ENCODE measurements at regions not wholly inside any gene's neighbourhood (a gene's known extent, or its start where the extent isn't known, plus 50 kb on each side); places are given as distances from the start of the nearest gene placed in this dataset.

DNA sequence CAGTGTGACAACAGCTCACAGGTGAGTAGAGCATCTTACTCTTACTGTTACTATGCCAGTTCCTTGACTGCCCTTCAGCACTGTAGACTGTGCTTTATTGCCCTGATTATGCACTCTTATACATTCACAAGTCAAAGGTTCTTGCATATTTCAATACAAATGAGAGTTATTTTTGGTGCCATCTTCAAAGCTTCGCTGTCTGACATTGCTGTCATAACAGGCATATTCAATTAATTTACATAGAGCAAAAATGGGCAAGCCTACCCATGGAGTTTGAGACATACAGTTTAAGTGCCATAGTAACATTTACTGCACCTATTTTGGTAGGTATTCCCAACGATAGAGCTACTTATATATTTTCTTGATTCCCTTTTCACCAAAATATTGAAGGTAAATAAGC lies 107.5 kb upstream of the CNTN1 start:
- H3K9me3 ChIP-seq (ENCODE audit: control insufficient read depth, low read depth, low read length) = peaks cover 16% of the 10 kb centered on the region
- DNase-seq = no peak
- no peak overlapping the region for H2BK20ac ChIP-seq (ENCODE audit: low read depth, low read length, poor library complexity, severe bottlenecking)
- no peak overlapping the region for H3K14ac ChIP-seq (ENCODE audit: insufficient read depth, low read length)
- H3K4me3 Mint-ChIP-seq = no peak overlapping the region
- no peak overlapping the region for H2BK12ac ChIP-seq (ENCODE audit: insufficient read length, low read depth, low read length)
- peaks cover 2% of the 10 kb centered on the region; the same call in 1 of the 2 replicates for H3K27me3 Mint-ChIP-seq (ENCODE audit: low read depth)
- no peak overlapping the region for H4K5ac ChIP-seq (ENCODE audit: insufficient read length, low read depth, low read length)
- peaks cover 41% of the 10 kb centered on the region in 2 experiments for H3K9me3 Mint-ChIP-seq
- no peaks in the 10 kb centered on the region for H4K20me1 ChIP-seq (ENCODE audit: control insufficient read depth, insufficient read depth, insufficient read length)
- TF ChIP-seq, protein P1, sequence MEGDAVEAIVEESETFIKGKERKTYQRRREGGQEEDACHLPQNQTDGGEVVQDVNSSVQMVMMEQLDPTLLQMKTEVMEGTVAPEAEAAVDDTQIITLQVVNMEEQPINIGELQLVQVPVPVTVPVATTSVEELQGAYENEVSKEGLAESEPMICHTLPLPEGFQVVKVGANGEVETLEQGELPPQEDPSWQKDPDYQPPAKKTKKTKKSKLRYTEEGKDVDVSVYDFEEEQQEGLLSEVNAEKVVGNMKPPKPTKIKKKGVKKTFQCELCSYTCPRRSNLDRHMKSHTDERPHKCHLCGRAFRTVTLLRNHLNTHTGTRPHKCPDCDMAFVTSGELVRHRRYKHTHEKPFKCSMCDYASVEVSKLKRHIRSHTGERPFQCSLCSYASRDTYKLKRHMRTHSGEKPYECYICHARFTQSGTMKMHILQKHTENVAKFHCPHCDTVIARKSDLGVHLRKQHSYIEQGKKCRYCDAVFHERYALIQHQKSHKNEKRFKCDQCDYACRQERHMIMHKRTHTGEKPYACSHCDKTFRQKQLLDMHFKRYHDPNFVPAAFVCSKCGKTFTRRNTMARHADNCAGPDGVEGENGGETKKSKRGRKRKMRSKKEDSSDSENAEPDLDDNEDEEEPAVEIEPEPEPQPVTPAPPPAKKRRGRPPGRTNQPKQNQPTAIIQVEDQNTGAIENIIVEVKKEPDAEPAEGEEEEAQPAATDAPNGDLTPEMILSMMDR (conservative IDR thresholded peaks at IDR 0.05) = no peak
- H3K27ac ChIP-seq (ENCODE audit: insufficient read length, low read depth, low read length) = no peak overlapping the region
- no peaks in the 10 kb centered on the region for H3K79me1 ChIP-seq (ENCODE audit: insufficient read depth, low read depth, low read length, poor library complexity, severe bottlenecking)
- no CpG with 5 or more reads among the region's 2 CpGs for WGBS (ENCODE audit: extremely low coverage, insufficient read length, low lambda C conversion rate)
- no peak overlapping the region for H2BK15ac ChIP-seq (ENCODE audit: low read depth, low read length)
- no peak overlapping the region for H3K23ac ChIP-seq (ENCODE audit: insufficient read length, low read depth, low read length)
- no peak overlapping the region for H2AK5ac ChIP-seq (ENCODE audit: insufficient read length, low read length)
- no peak overlapping the region for H3K4me2 ChIP-seq (ENCODE audit: insufficient read depth, insufficient read length, low read length)
- H3K27me3 ChIP-seq (ENCODE audit: insufficient read depth, low read length) = no peaks in the 10 kb centered on the region
- no peak overlapping the region for H3K56ac ChIP-seq (ENCODE audit: insufficient read length, low read depth, low read length)
- no peak overlapping the region for H4K8ac ChIP-seq (replicated peaks; ENCODE audit: insufficient read length, low read depth, low read length)
- H3K18ac ChIP-seq (ENCODE audit: insufficient read length, low read depth, low read length) = no peak overlapping the region
- H3K36me3 Mint-ChIP-seq (ENCODE audit: insufficient read depth in 1 of 3, low read depth in 3 of 3) = peaks cover 14 to 34% (median 26%) of the 10 kb centered on the region in 3 experiments
- no peak overlapping the region for H2AFZ ChIP-seq (ENCODE audit: low read length)
- no peak overlapping the region for H3K27ac Mint-ChIP-seq
- no peaks in the 10 kb centered on the region for H3K4me1 ChIP-seq (ENCODE audit: insufficient read depth, low read length)
- no peaks in the 10 kb centered on the region for H3K79me2 ChIP-seq (ENCODE audit: insufficient read depth, low read length)
- no peak overlapping the region for H3K9ac ChIP-seq (ENCODE audit: extremely low read depth, insufficient read length, low read length)
- H3K4me1 Mint-ChIP-seq = no peaks in the 10 kb centered on the region
- H2BK5ac ChIP-seq (ENCODE audit: insufficient read length, low read length) = no peak overlapping the region
- no peak overlapping the region for H2BK120ac ChIP-seq (ENCODE audit: low read depth, low read length, poor library complexity, severe bottlenecking)
- no peaks in the 10 kb centered on the region for H3K23me2 ChIP-seq (ENCODE audit: insufficient read length, low read depth, low read length, poor library complexity, severe bottlenecking)
- no peak overlapping the region for H3K4ac ChIP-seq (ENCODE audit: low read depth, low read length)
- H3T11ph ChIP-seq (ENCODE audit: low read length) = no peak overlapping the region
- H4K91ac ChIP-seq (ENCODE audit: insufficient read length, low read depth, low read length) = no peak overlapping the region

Measured in H9 (cell line).